Dermis microvascular lymphatic vessel endothelial cell (primary cell): ENCODE measurements at regions not wholly inside any gene's neighbourhood (a gene's known extent, or its start where the extent isn't known, plus 50 kb on each side); places are given as distances from the start of the nearest gene placed in this dataset.

Experiments
- DNase-seq, 2 donors: peaks; one replicate each; pipeline versions ENCODE4 v3.0.0 to v3.0.0-alpha.2; 2010; ENCODE audit warnings: low read depth in 2 of 2

DNA sequence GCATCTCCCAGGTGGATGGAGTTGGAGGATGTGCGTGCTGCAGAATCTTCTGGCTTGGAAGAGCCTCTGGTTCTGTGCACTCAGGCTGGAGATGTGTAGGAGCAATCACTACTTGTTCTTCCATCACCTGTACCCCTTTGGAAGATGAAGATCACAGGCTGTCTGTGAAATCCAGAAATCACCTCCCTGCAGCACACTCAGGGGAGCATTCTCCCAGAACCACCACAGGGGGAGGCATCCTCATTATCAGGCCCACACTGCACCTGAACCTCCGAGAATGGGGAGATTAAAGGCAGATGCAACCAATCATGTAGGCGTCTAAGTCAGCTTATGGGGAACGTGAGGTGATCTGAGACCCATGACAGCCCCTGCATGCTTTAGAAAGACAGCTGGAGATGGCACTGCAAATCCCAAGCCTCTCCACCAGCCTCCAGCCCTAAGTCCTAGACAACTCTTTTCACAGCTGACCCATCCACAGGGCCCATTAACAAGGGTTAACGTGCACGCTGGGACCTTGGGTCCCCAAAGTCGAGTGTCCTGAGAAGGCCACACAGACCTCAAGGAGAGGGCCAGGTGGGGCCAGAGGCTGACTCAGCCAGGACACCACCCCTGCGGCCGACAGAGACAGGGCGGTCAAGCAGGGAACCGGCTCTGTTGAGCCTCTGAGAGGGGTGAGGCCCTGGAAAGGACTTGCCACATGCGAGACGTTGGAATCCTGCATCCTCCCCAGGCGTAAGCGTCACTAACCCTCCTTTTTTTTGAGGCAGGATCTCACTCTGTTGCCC is 314.9 kb downstream of the EIPR1 start:
- no peak for DNase-seq

DNA sequence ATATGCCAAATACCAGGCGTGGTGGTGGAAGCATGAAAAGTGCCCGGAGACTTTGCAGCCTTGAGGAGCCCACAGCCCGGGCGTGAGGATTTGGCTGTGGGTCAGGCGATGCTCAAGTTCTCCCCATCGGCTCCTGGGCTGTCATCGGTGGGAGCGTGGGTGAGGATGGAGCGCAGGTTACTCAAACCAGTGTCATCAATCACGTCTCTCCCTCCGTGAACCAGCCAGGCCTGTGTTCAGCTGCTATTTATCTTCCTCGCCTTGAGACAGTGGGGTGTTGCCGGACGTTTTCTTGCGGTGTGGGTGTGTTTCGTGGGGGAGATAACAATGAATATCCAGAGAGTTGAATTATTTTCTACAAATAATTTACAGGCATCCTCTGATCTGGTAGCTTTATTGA is 317.6 kb downstream of the EIPR1 start:
- DNase-seq, result no peak

DNA sequence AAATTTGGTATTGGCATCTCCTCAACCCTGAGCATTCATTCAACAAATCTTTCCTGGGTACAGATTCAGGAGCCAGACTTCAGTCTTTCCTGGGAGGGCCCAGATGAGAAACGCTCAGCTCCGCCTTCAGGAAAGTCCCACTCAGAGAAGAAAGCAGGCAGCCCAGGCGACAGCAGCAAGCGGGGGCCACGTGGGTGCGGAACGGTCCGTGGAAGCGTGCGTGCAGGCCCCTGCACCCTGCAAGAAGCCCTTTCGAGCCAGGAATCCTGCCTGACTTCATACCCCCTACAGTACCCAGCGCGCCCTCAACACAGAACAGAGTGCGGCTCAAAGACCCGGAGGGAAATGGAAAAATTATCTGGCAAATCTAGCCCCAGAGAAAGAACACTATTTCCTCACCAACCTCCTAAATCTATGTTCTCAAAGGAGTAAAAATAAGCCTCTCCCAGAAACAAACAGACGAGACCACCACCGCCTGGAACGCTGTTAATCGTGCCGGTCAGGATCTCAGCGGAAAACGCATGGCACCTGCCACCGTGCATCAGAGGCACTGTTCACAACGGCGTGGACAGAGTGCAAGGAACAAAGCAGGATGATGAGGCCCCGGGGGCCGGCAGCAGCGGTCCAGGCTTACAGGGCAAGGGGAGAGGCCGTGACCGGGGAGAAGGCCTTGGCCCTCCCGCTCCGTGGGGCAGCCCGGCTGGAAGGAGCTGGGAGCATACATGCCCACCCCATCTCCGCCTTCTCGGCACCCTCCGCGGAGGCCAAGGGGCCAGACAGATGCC is 318.3 kb downstream of the EIPR1 start:
- DNase-seq, result no peak

DNA sequence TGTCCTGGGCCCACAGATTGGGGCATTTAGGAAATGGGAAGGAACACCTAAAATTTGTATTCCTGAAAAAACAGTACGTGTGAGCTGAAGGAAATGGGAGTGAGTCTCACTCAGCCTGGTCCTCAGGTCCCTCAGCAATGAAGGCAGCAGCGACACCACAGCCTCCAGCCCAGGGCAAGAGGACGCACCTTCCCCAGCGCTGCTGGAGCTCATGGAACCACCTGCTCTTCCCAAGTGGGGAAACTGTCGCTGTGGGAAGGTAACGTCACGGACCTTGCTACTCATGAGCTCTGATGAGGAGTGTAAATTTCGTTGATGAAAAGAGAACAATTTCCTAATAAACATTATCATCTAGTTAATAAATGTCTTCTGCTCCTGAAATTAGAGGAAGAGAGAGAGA is 323.6 kb downstream of the EIPR1 start:
- no peak for DNase-seq

DNA sequence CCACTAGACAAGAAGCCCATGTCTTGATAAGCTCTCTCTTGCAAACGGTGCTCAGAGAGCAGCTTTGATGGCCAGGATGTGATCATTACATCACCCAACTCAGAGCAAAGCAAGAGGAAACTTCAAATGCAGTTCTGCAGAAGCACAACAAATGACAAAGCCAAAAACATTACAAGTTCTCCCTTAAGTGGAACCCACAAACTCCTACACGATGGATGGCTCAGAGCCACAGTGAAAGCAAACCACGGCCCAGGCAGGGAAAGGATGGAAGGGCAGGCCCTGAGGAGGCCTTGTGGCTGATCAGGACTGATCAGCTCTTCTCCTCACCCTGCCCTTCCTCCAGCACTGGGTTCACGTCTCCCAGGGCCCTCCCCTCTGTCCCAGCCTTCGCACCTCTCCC is 326.4 kb downstream of the EIPR1 start:
- no peak for DNase-seq

DNA sequence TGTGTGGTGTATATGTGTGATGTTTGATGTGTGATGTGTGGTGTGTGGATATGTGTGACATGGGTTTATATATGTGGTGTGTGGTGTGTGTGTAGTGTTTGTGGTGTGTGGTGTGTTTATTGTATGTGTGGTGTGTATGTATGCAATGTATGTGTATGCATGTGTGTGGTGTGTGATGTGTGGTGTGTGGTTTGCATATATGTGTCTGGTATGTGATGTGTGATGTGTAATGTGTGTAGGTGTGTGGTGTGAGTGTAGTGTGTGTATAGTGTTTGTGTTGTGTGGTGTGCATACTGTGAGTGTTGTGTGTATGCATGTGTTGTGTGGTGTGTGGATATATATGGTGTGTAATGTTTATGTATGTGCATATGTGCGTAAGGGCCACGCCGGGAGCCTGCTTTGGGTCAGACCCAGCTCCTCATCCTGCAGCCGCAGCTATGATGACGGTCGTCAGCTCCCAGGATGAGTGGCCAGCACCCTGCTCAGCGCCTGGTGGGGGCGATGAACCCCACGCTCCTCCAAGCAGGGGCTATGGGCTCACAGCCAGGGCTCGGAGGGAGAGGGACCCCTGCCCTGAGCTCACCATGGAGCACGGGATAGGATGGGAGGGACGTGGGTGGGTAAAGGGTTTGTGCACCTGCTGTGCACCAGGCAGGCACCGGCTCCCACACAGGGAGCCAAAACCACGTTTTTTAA is 331.3 kb downstream of the EIPR1 start:
- DNase-seq, result no peak

DNA sequence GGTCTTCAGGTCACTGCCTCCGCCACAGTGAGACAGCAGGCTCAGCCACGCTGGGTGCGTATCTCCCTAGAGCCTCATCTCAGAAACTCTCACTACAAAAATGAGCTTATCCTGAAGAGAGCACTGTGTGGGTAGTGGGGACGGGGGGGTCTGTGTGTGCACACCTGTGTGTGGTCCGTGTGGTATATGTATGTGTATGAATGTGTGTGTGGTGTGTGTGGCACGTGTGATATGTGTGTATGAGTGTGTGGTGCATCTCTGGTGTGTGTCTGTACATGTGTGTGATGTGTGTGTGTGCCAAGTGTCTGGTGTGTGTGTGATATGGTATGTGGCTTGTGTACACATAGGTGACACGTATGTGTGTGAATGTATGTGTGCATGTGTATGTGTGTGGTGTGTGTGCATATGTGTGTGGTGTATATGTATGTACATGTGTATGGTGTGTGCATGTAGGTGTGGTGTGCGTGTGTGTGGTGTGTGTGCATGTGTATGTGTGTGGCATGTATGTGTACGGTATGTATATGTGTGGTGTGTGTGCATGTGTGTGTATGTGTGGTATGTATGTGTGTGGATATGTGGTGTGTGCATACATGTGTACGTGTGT is 332.2 kb downstream of the EIPR1 start:
- no peak for DNase-seq

DNA sequence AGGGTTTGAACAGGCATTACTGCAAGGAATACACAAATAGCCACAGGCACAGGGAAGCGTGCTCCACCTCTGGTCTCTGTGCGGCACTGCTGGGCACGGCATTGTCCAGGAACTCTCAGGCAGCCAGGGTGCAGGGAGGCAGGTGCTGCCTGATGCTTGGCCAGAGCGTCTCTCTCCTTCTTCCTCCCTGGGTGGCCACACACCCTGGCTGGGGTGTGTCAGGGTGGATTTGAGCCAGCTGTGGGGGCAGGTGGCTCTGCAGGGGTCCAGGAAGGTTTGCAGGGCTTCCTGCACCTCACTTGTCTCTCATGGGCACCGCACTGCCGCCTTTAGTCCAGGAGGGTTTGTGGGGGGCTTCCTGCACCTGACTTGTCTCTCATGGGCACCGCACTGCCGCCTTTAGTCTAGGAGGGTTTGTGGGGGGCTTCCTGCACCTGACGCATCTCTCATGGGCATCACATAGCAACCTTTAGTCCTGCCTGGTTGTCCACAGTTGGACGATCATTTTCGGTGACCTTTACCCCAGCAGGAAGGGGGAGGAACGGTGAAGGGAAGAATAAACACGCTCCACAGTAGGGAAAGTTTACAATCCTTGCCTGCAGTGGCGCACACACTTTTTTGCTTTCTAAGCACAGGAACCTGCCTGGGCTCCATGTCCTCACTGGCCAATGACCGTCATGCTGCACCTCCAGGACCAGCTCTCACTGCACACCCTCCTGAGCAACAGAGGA is 332.9 kb downstream of the EIPR1 start:
- DNase-seq, result no peak

DNA sequence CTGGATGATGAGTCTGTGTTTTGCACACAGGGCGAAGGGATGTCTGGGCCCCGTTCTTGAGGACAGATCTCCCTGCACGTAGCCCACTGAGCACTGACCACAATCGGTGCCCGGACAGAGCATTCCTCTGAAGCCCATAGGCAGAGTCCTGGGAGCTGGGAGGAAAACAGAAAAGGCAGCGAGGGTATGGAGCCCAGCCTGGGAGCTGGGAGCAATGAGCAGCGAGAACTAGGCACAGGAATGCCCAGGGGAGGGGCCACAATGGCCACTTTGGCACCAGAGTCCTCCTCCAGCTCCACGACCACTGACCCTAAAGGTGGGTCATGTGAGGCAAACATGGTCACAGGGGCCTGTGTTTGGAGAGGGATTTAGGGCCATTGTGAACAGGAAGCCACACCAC is 333.9 kb downstream of the EIPR1 start:
- no peak for DNase-seq

DNA sequence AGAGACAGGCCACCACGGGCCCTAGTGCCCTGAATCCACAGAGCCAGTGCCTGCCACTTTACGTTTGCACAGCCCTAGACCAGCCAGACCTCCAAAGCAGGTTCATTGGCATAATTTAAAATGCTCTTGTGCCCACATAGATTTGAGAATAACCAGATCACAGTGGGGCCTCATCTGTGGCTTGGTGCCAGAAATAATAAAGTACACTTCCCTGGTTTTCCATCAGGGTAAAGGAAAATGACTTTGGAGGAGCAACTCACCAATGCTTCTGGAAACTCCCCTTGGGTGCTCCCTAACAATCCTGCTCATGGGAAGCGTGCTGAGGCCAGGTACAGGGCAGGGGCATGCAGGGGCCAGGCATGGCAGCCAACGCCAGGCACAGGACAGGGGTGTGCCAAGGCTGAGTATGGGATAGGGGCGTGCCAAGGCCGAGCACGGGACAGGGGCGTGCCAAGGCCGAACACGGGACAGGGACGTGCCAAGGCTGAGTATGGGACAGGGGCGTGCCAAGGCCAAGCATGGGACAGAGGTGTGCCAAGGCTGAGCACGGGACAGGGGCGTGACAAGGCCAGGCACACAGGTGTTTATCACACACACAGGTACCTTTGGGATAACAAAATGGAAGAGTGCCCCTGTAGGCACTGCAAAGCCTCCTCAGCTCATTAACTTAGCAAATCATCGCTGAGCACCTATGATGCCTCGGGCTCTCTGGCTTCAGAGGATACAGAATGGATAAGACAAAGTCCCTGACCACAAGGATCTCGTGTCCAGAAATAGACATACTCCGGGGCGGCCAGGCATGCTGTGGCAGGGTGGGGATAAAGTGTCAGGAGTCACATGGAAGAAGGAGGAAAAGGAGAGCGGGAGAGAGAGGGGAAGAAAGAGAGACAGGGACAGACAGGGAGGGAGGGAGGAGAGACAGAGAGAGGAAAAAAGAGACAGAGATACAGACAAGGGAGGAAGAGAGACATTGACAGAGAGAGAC is 334.7 kb downstream of the EIPR1 start:
- DNase-seq, result no peak

DNA sequence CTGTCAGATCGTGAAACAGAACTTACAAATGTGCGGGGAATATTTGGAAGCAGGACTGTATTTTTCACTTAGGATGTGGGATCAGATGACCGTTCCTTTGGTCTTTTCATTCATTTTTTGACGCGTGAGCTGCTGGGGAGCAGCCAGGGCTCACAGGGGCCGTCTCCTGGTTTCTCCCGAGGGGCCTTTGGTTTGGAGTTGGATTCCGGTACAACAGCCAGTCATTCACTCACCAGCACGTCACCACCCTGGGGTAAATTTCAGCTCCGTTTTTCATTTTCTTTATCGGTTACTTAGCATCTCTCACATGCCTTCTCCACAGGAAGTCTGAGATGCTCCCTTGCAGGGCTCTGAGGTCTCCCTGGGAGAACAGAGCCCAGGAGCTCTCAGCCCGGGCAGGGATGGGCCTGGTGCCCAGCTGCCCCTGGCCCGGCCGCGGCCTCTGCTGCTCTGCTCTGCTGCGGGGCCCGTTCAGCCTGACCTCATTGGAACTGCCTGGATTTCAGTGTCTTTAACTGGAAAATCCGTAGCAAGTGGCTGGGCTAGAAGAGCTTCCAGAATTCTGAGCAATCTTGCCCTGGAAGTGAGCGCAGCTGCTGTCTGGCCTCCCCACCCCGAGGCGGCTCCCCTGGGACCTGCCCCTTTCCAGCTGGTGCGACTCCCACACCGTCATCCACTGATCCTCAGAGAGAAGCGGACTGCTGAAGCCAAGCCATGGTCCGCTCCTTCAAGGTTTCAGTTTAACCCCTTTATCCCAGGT is 335.6 kb downstream of the EIPR1 start:
- DNase-seq, result no peak

DNA sequence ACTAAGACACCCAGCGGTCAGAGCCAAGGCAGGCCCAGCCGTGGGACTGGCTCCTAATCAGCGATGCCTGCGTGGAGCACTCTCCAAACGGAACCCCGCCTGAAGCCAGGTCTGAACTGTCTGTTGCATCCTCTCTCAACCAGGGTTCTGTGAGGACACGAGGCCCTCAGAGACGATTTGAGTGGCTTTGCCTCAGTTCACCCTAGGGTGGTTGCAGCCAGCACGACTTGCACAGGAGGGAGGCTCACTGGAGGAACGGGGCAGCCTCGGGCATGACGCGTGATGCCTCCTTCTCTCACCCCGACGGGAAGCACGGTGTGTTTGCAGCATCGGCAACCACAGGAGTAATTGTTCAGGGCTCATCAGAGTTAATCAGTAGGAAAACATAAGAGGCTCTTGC is 336.4 kb downstream of the EIPR1 start:
- DNase-seq, result no peak

DNA sequence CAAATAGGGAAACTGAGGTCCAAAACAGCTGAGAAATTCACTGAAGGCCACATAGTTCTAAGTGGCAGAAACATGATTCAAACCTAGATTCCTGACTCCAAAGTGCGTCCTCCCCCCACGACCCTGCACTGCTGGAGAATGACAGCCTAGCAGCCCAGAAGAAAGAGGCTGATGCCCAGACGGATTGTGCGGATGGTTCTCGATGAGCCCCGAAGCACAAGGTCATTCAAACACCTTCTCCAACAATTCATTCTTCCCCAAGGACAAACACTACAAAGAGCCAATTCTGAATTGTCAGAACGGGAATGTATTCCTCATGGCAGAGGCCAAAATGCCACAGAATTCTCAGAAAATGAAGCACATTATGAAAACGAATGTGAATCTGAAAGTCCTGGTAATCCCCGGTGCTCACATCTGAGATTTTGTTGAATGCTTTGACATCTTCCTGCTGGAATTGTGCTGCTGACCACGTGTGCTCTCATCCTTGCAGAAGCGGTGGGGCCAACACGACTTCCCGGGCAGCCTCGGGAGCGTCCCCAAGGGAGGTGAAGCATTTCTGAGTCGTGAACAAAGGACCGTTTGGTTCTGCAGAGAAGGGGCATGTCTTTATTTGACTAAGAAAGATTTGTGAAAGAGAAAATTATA is 337.0 kb downstream of the EIPR1 start:
- no peak for DNase-seq

DNA sequence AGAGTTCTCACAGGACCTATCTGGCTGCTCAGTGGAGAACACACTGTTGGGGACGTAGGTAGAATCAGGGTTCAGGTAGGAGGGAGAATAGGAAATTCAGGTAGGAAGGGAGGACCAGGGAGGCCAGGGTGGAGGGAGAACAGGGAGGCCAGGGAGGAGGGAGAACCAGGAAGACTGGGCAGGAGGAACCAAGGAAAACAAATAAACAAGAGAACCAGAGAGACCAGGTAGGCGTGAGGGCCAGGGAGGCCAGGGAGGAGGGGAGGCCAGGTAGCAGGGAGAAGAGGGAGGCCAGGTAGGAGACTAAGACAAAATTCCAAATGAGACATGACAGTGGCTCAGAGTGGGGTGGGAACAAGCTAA is 337.6 kb downstream of the EIPR1 start:
- no peak for DNase-seq

DNA sequence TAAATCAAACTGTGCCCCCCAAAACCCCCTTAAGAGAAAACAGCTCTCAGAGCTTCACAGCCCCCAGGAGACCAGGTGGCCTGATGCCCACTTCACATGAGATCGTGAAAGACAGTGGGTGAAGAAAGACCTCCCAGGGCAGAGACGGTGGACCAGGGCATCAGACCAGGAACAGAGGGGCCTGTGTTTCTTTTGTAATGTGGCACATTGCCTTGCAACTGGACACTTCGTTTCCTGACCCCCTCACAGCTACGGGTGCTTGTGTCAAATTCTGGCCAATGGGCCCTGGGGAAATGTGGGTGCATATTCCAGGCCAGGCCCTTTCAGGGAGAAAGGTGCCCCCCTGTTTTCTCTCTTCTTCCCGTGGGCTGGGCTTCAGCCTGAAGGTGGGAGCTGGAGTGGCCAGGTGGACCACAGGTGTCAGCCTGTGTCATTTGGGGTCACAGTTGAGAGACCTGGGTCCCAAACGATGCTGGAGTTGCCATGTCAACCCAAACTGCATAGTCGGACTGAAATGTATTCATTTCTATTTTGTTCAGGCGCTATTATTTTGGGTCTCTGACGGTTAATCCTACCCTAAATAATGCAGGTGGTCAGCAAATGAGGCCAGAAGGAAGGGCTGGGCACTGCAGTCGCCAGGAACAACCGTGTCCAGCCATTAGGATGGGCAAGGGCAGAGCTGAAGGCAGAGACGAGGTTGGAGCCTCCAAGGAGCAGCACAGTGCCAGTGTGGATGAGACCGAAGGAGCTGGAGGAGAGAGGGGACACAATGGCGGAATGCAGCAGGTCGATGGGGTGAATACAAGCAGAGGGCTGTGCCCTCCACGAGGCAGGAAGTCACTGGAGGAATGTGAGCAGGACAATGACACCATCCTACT is 338.2 kb downstream of the EIPR1 start:
- DNase-seq, result no peak

DNA sequence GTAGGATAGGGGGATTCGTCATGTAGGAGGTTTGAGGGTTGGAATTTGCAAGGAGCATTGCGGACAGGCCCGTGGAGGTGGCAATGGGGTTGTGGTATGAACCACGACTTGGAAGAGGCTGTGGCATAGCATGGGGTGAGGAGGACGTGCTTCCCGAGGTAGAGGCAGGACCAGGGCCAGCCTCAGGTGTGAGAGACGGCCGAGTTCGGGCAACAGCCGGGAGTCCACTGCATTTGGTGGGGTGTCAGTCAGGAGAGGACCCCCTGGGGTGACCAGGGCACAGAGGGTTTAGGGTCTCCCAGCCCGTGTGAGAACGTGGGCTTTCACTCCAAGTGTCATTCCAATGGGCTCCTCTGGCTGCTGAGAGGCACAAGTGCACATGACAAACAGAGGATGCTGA is 339.0 kb downstream of the EIPR1 start:
- no peak for DNase-seq

DNA sequence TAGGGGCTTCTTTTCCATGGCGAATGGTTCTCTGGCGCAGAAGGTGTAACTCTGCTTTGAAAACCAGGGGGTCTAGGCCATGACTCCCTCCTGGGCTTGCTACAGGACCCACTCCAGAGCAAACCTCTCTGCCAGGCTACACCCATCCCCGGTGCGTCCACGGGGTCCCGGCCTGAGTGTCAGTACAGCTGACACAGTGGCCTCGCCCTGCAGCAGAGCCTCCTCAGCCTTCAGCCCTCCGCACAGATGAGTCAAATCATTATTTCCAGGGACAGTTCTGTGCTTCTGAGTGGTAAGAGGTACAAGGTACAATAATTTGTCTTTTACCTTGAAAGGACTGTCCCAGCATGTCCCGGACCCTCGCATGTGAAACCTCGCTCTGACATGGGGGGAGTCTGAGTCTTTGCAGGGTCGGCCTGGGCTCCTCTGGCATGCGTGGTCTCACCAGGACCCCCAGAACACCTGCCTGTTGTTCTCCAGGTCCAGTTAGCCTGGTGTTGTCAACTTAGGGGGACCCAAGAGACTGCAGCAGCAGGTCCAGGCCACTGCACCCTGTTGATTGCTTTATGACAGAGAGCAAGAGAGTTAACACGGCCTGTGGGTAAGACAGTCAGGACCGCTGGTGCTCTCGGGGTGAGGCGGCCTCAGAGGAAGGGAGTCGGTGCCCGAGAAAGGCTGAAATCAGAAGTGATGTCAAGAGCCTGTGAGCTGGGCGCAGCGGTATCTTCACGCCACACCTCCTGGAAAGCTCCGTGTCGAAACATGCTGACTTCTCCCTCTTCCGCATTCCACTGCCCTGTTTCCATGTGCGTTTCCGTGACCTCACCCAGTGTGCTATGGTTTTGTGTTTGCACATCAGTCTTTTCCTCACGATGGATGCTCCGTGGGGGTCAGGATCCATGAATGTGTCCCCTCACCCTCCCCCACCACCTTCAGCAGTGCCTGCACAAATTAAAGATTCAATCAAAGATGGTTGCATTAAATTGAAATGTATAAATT is 340.1 kb downstream of the EIPR1 start:
- no peak for DNase-seq
